ENCODE measurements at regions not wholly inside any gene's neighbourhood (a gene's known extent, or its start where the extent isn't known, plus 50 kb on each side); places are given as distances from the start of the nearest gene placed in this dataset.

- Histone ChIP-seq H3K4me2 (ENCODE audit: extremely low read depth, insufficient read depth, low read length) (no peak overlapping the region), H3K9ac (ENCODE audit: insufficient read depth, low read length) (no peak overlapping the region), H2AFZ (ENCODE audit: low read length) (no peak overlapping the region), H3K27ac (ENCODE audit: insufficient read depth, low read length) (no peak overlapping the region), H3K79me2 (ENCODE audit: control insufficient read depth, insufficient read depth, low read length) (no peaks in the 10 kb centered on the region), H4K20me1 (ENCODE audit: control insufficient read depth, extremely low read depth, insufficient read depth, low read length) (no peaks in the 10 kb centered on the region), H3K36me3 (ENCODE audit: control insufficient read depth, insufficient read depth, low read length) (no peaks in the 10 kb centered on the region), H3K27me3 (ENCODE audit: control insufficient read depth, insufficient read depth, low read length) (no peaks in the 10 kb centered on the region), H3K4me3 (replicated peaks in 1 of 4; ENCODE audit: control extremely low read depth in 1 of 4, insufficient read depth in 1 of 4, low read depth in 3 of 4, low read length in 4 of 4) (no peak overlapping the region), H3K4me1 (ENCODE audit: control insufficient read depth, extremely low read depth, insufficient read depth, low read length) (no peaks in the 10 kb centered on the region), H3K9me3 (ENCODE audit: control insufficient read depth, insufficient read depth, low read depth, low read length) (no peaks in the 10 kb centered on the region)
- TF ChIP-seq EZH2 (IDR thresholded peaks at IDR 0.05; ENCODE audit: low read length, missing control alignments), result no peak
- peak in 1 of 2 donors; percentile 2 for DNase-seq (ENCODE audit: low read depth in 2 of 2)
Observed at GRCh38 chr2:146444987-146445386, 1399.8 kb upstream of the ACVR2A start.

- TF ChIP-seq CTCF (conservative IDR thresholded peaks at IDR 0.05 in 1 of 2, IDR thresholded peaks at IDR 0.05 in 1 of 2; ENCODE audit: low read depth in 1 of 2, low read length in 2 of 2) (no peak), EZH2 (IDR thresholded peaks at IDR 0.05; ENCODE audit: low read length, missing control alignments) (no peak)
- Histone ChIP-seq H2AFZ (ENCODE audit: low read length) (no peak overlapping the region), H3K27me3 (ENCODE audit: control insufficient read depth, insufficient read depth, low read length) (no peaks in the 10 kb centered on the region), H3K4me1 (ENCODE audit: control insufficient read depth, extremely low read depth, insufficient read depth, low read length) (no peaks in the 10 kb centered on the region), H3K9me3 (ENCODE audit: control insufficient read depth, insufficient read depth, low read depth, low read length) (no peaks in the 10 kb centered on the region), H4K20me1 (ENCODE audit: control insufficient read depth, extremely low read depth, insufficient read depth, low read length) (no peaks in the 10 kb centered on the region), H3K79me2 (ENCODE audit: control insufficient read depth, insufficient read depth, low read length) (no peaks in the 10 kb centered on the region), H3K4me2 (ENCODE audit: extremely low read depth, insufficient read depth, low read length) (no peak overlapping the region), H3K9ac (ENCODE audit: insufficient read depth, low read length) (no peak overlapping the region), H3K27ac (ENCODE audit: insufficient read depth, low read length) (no peak overlapping the region), H3K4me3 (replicated peaks in 1 of 4; ENCODE audit: control extremely low read depth in 1 of 4, insufficient read depth in 1 of 4, low read depth in 3 of 4, low read length in 4 of 4) (no peak overlapping the region), H3K36me3 (ENCODE audit: control insufficient read depth, insufficient read depth, low read length) (no peaks in the 10 kb centered on the region)
- DNase-seq (ENCODE audit: low read depth in 2 of 2), result no peak
Observed at GRCh38 chr2:146444085-146444484, 1400.7 kb upstream of the ACVR2A start.

GRCh38 chr2:146438246-146438645 is 1406.6 kb upstream of the ACVR2A start:
- Histone ChIP-seq H3K79me2 (ENCODE audit: control insufficient read depth, insufficient read depth, low read length) (no peaks in the 10 kb centered on the region), H3K4me2 (ENCODE audit: extremely low read depth, insufficient read depth, low read length) (no peak overlapping the region), H3K27ac (ENCODE audit: insufficient read depth, low read length) (no peak overlapping the region), H3K9ac (ENCODE audit: insufficient read depth, low read length) (no peak overlapping the region), H3K27me3 (ENCODE audit: control insufficient read depth, insufficient read depth, low read length) (no peaks in the 10 kb centered on the region), H3K36me3 (ENCODE audit: control insufficient read depth, insufficient read depth, low read length) (no peaks in the 10 kb centered on the region), H2AFZ (ENCODE audit: low read length) (no peak overlapping the region), H3K9me3 (ENCODE audit: control insufficient read depth, insufficient read depth, low read depth, low read length) (no peaks in the 10 kb centered on the region), H3K4me3 (replicated peaks in 1 of 4; ENCODE audit: control extremely low read depth in 1 of 4, insufficient read depth in 1 of 4, low read depth in 3 of 4, low read length in 4 of 4) (no peak overlapping the region), H4K20me1 (ENCODE audit: control insufficient read depth, extremely low read depth, insufficient read depth, low read length) (no peaks in the 10 kb centered on the region), H3K4me1 (ENCODE audit: control insufficient read depth, extremely low read depth, insufficient read depth, low read length) (no peaks in the 10 kb centered on the region)
- DNase-seq (ENCODE audit: low read depth in 2 of 2), result peak in 1 of 2 donors; percentile 4
- TF ChIP-seq EZH2 (IDR thresholded peaks at IDR 0.05; ENCODE audit: low read length, missing control alignments), result no peak
- no peak for TF ChIP-seq CTCF (conservative IDR thresholded peaks at IDR 0.05 in 1 of 2, IDR thresholded peaks at IDR 0.05 in 1 of 2; ENCODE audit: low read depth in 1 of 2, low read length in 2 of 2)

All from fibroblast of lung (primary cell).